HL-60 (cell line): ENCODE measurements at regions not wholly inside any gene's neighbourhood (a gene's known extent, or its start where the extent isn't known, plus 50 kb on each side); places are given as distances from the start of the nearest gene placed in this dataset.

Experiments
- GABPA ChIP-seq: IDR thresholded peaks from 2 replicates; pipeline ENCODE4 v1.6.1; 2012; ENCODE audit warnings: low read depth
- POLR2AphosphoS5 ChIP-seq: IDR thresholded peaks from 2 replicates; pipeline ENCODE4 v1.6.1; 2012; ENCODE audit warnings: low read depth
- REST ChIP-seq: IDR thresholded peaks from 2 replicates; pipeline ENCODE4 v1.6.1; 2012; ENCODE audit warnings: low read depth; ENCODE audit not compliant: insufficient replicate concordance
- SPI1 ChIP-seq: IDR thresholded peaks from 2 replicates; pipeline ENCODE4 v1.6.1; 2012; ENCODE audit warnings: low read depth, mild to moderate bottlenecking, borderline replicate concordance
- TF ChIP-seq, protein P1 (sequence below): IDR thresholded peaks from one replicate; pipeline ENCODE4 v1.5.1; 2011; ENCODE audit warnings: low read length, control low read depth, inconsistent platforms; ENCODE audit not compliant: insufficient read depth

DNA sequence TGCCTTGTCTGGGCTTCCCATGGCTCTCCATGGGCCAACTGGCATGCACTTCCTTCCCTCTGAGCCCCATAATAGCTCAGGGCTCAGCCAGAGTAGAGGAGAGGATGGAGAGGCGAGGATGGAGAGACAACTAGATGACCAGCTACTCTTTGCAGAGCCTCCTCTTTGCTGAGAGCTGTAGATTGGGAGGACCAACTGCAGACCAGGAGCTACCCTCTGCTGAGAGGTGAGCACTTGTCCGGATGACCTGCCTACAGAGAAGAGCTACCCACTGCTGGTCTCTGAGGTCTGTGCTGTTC, 58.0 kb upstream of the ETV3 start:
- no peak for TF ChIP-seq POLR2AphosphoS5
- TF ChIP-seq REST: no peak
- TF ChIP-seq, protein P1, sequence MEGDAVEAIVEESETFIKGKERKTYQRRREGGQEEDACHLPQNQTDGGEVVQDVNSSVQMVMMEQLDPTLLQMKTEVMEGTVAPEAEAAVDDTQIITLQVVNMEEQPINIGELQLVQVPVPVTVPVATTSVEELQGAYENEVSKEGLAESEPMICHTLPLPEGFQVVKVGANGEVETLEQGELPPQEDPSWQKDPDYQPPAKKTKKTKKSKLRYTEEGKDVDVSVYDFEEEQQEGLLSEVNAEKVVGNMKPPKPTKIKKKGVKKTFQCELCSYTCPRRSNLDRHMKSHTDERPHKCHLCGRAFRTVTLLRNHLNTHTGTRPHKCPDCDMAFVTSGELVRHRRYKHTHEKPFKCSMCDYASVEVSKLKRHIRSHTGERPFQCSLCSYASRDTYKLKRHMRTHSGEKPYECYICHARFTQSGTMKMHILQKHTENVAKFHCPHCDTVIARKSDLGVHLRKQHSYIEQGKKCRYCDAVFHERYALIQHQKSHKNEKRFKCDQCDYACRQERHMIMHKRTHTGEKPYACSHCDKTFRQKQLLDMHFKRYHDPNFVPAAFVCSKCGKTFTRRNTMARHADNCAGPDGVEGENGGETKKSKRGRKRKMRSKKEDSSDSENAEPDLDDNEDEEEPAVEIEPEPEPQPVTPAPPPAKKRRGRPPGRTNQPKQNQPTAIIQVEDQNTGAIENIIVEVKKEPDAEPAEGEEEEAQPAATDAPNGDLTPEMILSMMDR: no peak
- no peak for TF ChIP-seq GABPA
- no peak for TF ChIP-seq SPI1
